Pancreas (tissue), 10 donors: ENCODE measurements at regions not wholly inside any gene's neighbourhood (a gene's known extent, or its start where the extent isn't known, plus 50 kb on each side); places are given as distances from the start of the nearest gene placed in this dataset.

ENCODE experiments used
- ATAC-seq, 4 donors: fragments of 200-7000 bp; cut with Tn5 transposase; one replicate each; pipeline versions ENCODE4 v1.8.0 to v1.9.1; 2020; ENCODE audit warnings: mild to moderate bottlenecking in 4 of 4, moderate library complexity in 4 of 4
- DNase-seq, 6 donors: peaks; one replicate each; pipeline ENCODE4 v3.0.0-alpha.2; 2020
- FAIRE-seq: peaks from 2 replicates; lab custom pipeline; 2012; peaks lifted over from hg19 to GRCh38; lab: Jason Lieb, UNC
- H3K27ac ChIP-seq, 4 donors: fragments of 200-600 bp; sonication (generic); 1 replicate in 3 of 4; 2 replicates in 1 of 4; pipeline versions ENCODE4 v1.5.0 to v1.8.0; 2020
- H3K27me3 ChIP-seq, 4 donors: fragments of 200-600 bp; one replicate each; pipeline ENCODE4 v1.8.0; 2021
- H3K36me3 ChIP-seq, 3 donors: fragments of 200-600 bp; sonication (generic) in 1 of 3; one replicate each; pipeline versions ENCODE4 v1.5.0 to v1.8.0; 2020 to 2021
- H3K4me1 ChIP-seq, 3 donors: fragments of 200-600 bp; one replicate each; pipeline ENCODE4 v1.8.0; 2021
- H3K4me3 ChIP-seq, 4 donors: fragments of 200-600 bp; sonication (generic) in 2 of 4; one replicate each; pipeline versions ENCODE4 v1.5.0 to v1.8.0; 2020 to 2021
- H3K9me3 ChIP-seq, 4 donors: fragments of 200-600 bp; one replicate each; pipeline ENCODE4 v1.8.0; 2021
- CTCF ChIP-seq, 4 donors: fragments of 200-600 bp; sonication (generic) in 3 of 4; IDR thresholded peaks; one replicate each; pipeline versions ENCODE4 v1.5.0 to v1.8.0; 2021; ENCODE audit warnings: antibody characterized with exemption in 4 of 4
- WGBS, 2 donors: extraction: QIAGEN DNeasy Blood & Tissue Kit; methylation state at CpG; one replicate each; pipeline ENCODE4 v1.1.7; 2013; 5-methylcytosine and 5-hydroxymethylcytosine counted together
- intact Hi-C, 3 donors: fragments of 100-400 bp; cut with DNase I; formaldehyde crosslinking; loops; one replicate each; pipeline versions ENCODE4 v1.11.1 to v1.14.2; 2022
- donor health status: healthy with polysubstance abuse.
- donor health status: DM: no; HTN: no; CAD: no; lungs with moderate emphysema.
- donor health status: DM: no; HTN: no; CAD: no.
- donor health status: control.
- donor health status: control.
- donor health status: Bipolar disorder and iron deficiency.
- donor health status: DM: yes; HTN: yes; CAD: no.
- donor health status: DM: no; HTN: no; CAD: no.
- donor health status: DM: no; HTN: no; CAD: no.
- donor health status: DM: yes; HTN: yes; CAD: no.

GRCh38 chr13:27861165-27861564, 58.6 kb upstream of the PDX1 start:
- Histone ChIP-seq H3K36me3 (no peaks in the 10 kb centered on the region), H3K9me3 (no peaks in the 10 kb centered on the region), H3K27me3 (peaks cover 0 to 2% (median 0%) of the 10 kb centered on the region in 4 donors), H3K4me3 (no peak overlapping the region), H3K27ac (no peak overlapping the region), H3K4me1 (no peaks in the 10 kb centered on the region)
- ATAC-seq (no peak), FAIRE-seq (no peak), DNase-seq (no peak)
- TF ChIP-seq CTCF (IDR thresholded peaks at IDR 0.05), result no peak
- WGBS, 2 donors, result 81 to 84% methylated on average over 5 of the region's 5 CpGs
- intact Hi-C loops, result loop anchor here in 1 of 3 donors (10.0 kb wide), 1 partner anchor 84 kb away; no protein-coding TSS in a partner anchor

GRCh38 chr13:27868641-27869435, 51.0 kb upstream of the PDX1 start:
- intact Hi-C loops, result loop anchor here in 1 of 3 donors (10.0 kb wide), 1 partner anchor 76 kb away; no protein-coding TSS in a partner anchor
- no peaks in the 10 kb centered on the region for H3K36me3 ChIP-seq
- H3K27ac ChIP-seq, result peak overlapping the region in 3 of 4 donors; percentile 11 to 73 (median 68)
- H3K9me3 ChIP-seq, result no peaks in the 10 kb centered on the region
- FAIRE-seq (no peak), ATAC-seq (peak; percentile 88 to 91 (median 90)), DNase-seq (peak in 1 of 6 donors; percentile 21)
- H3K27me3 ChIP-seq, result no peaks in the 10 kb centered on the region
- WGBS, 2 donors, result 5 to 7% methylated on average over 9 of the region's 9 CpGs
- peaks cover 0 to 16% (median 16%) of the 10 kb centered on the region in 3 donors for H3K4me1 ChIP-seq
- H3K4me3 ChIP-seq, result peak overlapping the region in 2 of 4 donors; percentile 5 to 21
- TF ChIP-seq CTCF (IDR thresholded peaks at IDR 0.05), result peak; percentile 13 to 49 (median 36)

- peak in 1 of 4 donors; percentile 10 for TF ChIP-seq CTCF (IDR thresholded peaks at IDR 0.05)
- H3K9me3 ChIP-seq, result no peaks in the 10 kb centered on the region
- DNase-seq (no peak), ATAC-seq (peak in 3 of 4 donors; percentile 27 to 50 (median 39)), FAIRE-seq (no peak)
- WGBS, 2 donors, result 20 to 25% methylated on average over 6 of the region's 6 CpGs
- peak overlapping the region in 1 of 4 donors; percentile 5 for H3K4me3 ChIP-seq
- intact Hi-C loops, result loop anchor here in 1 of 3 donors (10.0 kb wide), 1 partner anchor 75 kb away; no protein-coding TSS in a partner anchor
- no peaks in the 10 kb centered on the region for H3K36me3 ChIP-seq
- no peaks in the 10 kb centered on the region for H3K27me3 ChIP-seq
- peaks cover 0 to 16% (median 16%) of the 10 kb centered on the region in 3 donors for H3K4me1 ChIP-seq
- H3K27ac ChIP-seq, result peak overlapping the region in 3 of 4 donors; percentile 11 to 73 (median 68)
These were observed 50.2 kb upstream of the PDX1 start for GRCh38 chr13:27869436-27870095.
